ENCODE measurements at regions not wholly inside any gene's neighbourhood (a gene's known extent, or its start where the extent isn't known, plus 50 kb on each side); places are given as distances from the start of the nearest gene placed in this dataset.
"Not testable (repeated sequence)": the region's sequence is repeated elsewhere in the genome, so short reads cannot be mapped to it uniquely, and the experiment has no call there.

- ChIA-PET CTCF (no interaction called here), POLR2A (no interaction called here)
Observed at GRCh38 chr5:152066784-152067183, 142.1 kb upstream of the GLRA1 start.

GRCh38 chr5:152063004-152063403 lies 138.4 kb upstream of the GLRA1 start:
- ChIA-PET CTCF (no interaction called here), POLR2A (no interaction called here)

- ChIA-PET CTCF (interaction anchor here (0.6 kb wide), 1 partner anchor 272 kb away, joined by 3 read pairs; no protein-coding TSS in a partner anchor), POLR2A (no interaction called here)
Observed at GRCh38 chr5:152061095-152061494, 136.4 kb upstream of the GLRA1 start.

- ChIA-PET POLR2A (no interaction called here), CTCF (no interaction called here)
Observed at GRCh38 chr5:152058267-152058666, 133.6 kb upstream of the GLRA1 start.

GRCh38 chr5:152056931-152057330 lies 132.3 kb upstream of the GLRA1 start:
- POLR2A ChIA-PET: no interaction called here
- CTCF ChIA-PET: no interaction called here

GRCh38 chr5:152052470-152052869 lies 127.8 kb upstream of the GLRA1 start:
- POLR2A ChIA-PET: no interaction called here
- CTCF ChIA-PET: no interaction called here

GRCh38 chr5:152051499-152052454 lies 127.1 kb upstream of the GLRA1 start:
- ChIA-PET POLR2A (no interaction called here), CTCF (no interaction called here)

GRCh38 chr5:152046361-152046760 lies 121.7 kb upstream of the GLRA1 start:
- POLR2A ChIA-PET: no interaction called here
- CTCF ChIA-PET: no interaction called here

- POLR2A ChIA-PET, CTCF ChIA-PET: not testable (repeated sequence)
Observed at GRCh38 chr5:152038856-152039255, 114.2 kb upstream of the GLRA1 start.

- POLR2A ChIA-PET, CTCF ChIA-PET: not testable (repeated sequence)
Observed at GRCh38 chr5:152026328-152027024, 101.8 kb upstream of the GLRA1 start.

- ChIA-PET POLR2A (no interaction called here), CTCF (no interaction called here)
Observed at GRCh38 chr5:152016421-152016820, 91.8 kb upstream of the GLRA1 start.

- POLR2A ChIA-PET: no interaction called here
- CTCF ChIA-PET: no interaction called here
Observed at GRCh38 chr5:152007653-152008335, 83.1 kb upstream of the GLRA1 start.

GRCh38 chr5:152004095-152004494 lies 79.4 kb upstream of the GLRA1 start:
- ChIA-PET CTCF (no interaction called here), POLR2A (no interaction called here)

Measured in activated CD8-positive, alpha-beta memory T cell treated with anti-CD3 and anti-CD28 coated beads for 36 hours (primary cell).